Neural cell (in vitro differentiated cells): ENCODE measurements at regions not wholly inside any gene's neighbourhood (a gene's known extent, or its start where the extent isn't known, plus 50 kb on each side); places are given as distances from the start of the nearest gene placed in this dataset.

Source experiments
- H2AFZ ChIP-seq: fragments of 200-600, 300-800 bp; sonication (generic), shearing (Covaris generic); 2 replicates; pipeline ENCODE4 v1.6.0; 2014; ENCODE audit warnings: low read depth, mild to moderate bottlenecking, antibody characterized with exemption, low read length, moderate library complexity
- H3F3A ChIP-seq: fragments of 200-600 bp; shearing (Covaris generic); 2 replicates; pipeline ENCODE4 v1.6.1; 2016; ENCODE audit warnings: mild to moderate bottlenecking, moderate library complexity, mixed read lengths, antibody characterized with exemption, low read length; ENCODE audit not compliant: insufficient read depth, poor library complexity, severe bottlenecking
- H3K27ac ChIP-seq: fragments of 200-600, 300-800 bp; sonication (generic), shearing (Covaris generic); 2 replicates; pipeline ENCODE4 v1.5.1; 2014; ENCODE audit warnings: mild to moderate bottlenecking, low read length, moderate library complexity
- H3K27me3 ChIP-seq: fragments of 300-800, 200-600 bp; sonication (generic), shearing (Covaris generic); 2 replicates; pipeline ENCODE4 v1.6.0; 2014; ENCODE audit warnings: mild to moderate bottlenecking, low read depth, low read length, moderate library complexity; ENCODE audit not compliant: insufficient read depth
- H3K36me3 ChIP-seq: fragments of 300-800, 200-600 bp; sonication (generic), shearing (Covaris generic); 2 replicates; pipeline ENCODE4 v1.5.1; 2014; ENCODE audit warnings: mild to moderate bottlenecking, antibody characterized with exemption, low read length, moderate library complexity; ENCODE audit not compliant: insufficient read depth
- H3K4me2 ChIP-seq: fragments of 300-800, 200-600 bp; sonication (generic), shearing (Covaris generic); 2 replicates; pipeline ENCODE4 v1.6.0; 2014; ENCODE audit warnings: mild to moderate bottlenecking, low read length
- H3K4me3 ChIP-seq: fragments of 300-800, 200-600 bp; sonication (generic), shearing (Covaris generic); 2 replicates; pipeline ENCODE4 v1.5.1; 2014; ENCODE audit warnings: mild to moderate bottlenecking, low read length, moderate library complexity
- H3K79me2 ChIP-seq: fragments of 200-600 bp; shearing (Covaris generic); replicated peaks from 2 replicates; pipeline ENCODE4 v1.6.0; 2014; ENCODE audit warnings: mild to moderate bottlenecking, low read length, moderate library complexity; ENCODE audit not compliant: insufficient read depth
- H3K9ac ChIP-seq: fragments of 300-800, 200-600 bp; sonication (generic), shearing (Covaris generic); 2 replicates; pipeline ENCODE4 v1.6.1; 2016; ENCODE audit warnings: mild to moderate bottlenecking, low read length, mixed read lengths
- H3K9me2 ChIP-seq: fragments of 200-600 bp; shearing (Covaris generic); 2 replicates; pipeline ENCODE4 v1.6.1; 2016; ENCODE audit warnings: mild to moderate bottlenecking, low read length, mixed read lengths; ENCODE audit not compliant: insufficient read depth
- H3K9me3 ChIP-seq: fragments of 200-600, 300-800 bp; sonication (generic), shearing (Covaris generic); 2 replicates; pipeline ENCODE4 v1.6.1; 2016; ENCODE audit warnings: mild to moderate bottlenecking, mixed run types, low read length, moderate library complexity, mixed read lengths
- H4K20me1 ChIP-seq: fragments of 200-600 bp; shearing (Covaris generic); 2 replicates; pipeline ENCODE4 v1.6.1; 2016; ENCODE audit warnings: mild to moderate bottlenecking, mixed run types; ENCODE audit not compliant: insufficient read depth
- CTCF ChIP-seq: fragments of 450-650 bp; IDR thresholded peaks from 2 replicates; pipeline ENCODE4 v1.5.1; 2014; ENCODE audit warnings: antibody characterized with exemption, mild to moderate bottlenecking, moderate library complexity; ENCODE audit not compliant: poor library complexity, severe bottlenecking
- EZH2 ChIP-seq: fragments of 200-600, 300-800 bp; shearing (Covaris generic), sonication (generic); IDR thresholded peaks from 2 replicates; pipeline ENCODE4 v1.6.1; 2014; ENCODE audit warnings: antibody characterized with exemption, low read length, borderline replicate concordance, mild to moderate bottlenecking; ENCODE audit not compliant: insufficient read depth, poor library complexity, severe bottlenecking
- MXI1 ChIP-seq: fragments of 450-650 bp; conservative IDR thresholded peaks from 2 replicates; pipeline ENCODE4 v1.6.1; 2014; ENCODE audit warnings: antibody characterized with exemption, mild to moderate bottlenecking; ENCODE audit not compliant: poor library complexity, severe bottlenecking
- POLR2AphosphoS5 ChIP-seq: IDR thresholded peaks from 2 replicates; pipeline ENCODE4 v1.6.1; 2012
- RAD21 ChIP-seq: fragments of 450-650 bp; conservative IDR thresholded peaks from 2 replicates; pipeline ENCODE4 v1.6.1; 2014; ENCODE audit warnings: antibody characterized with exemption, mild to moderate bottlenecking, moderate library complexity
- REST ChIP-seq: IDR thresholded peaks from 2 replicates; pipeline ENCODE4 v1.6.1; 2012; ENCODE audit warnings: borderline replicate concordance
- SMC3 ChIP-seq: fragments of 450-650 bp; conservative IDR thresholded peaks from 2 replicates; pipeline ENCODE4 v1.6.1; 2014; ENCODE audit warnings: antibody characterized with exemption, mild to moderate bottlenecking, moderate library complexity; ENCODE audit not compliant: poor library complexity
- TAF1 ChIP-seq: IDR thresholded peaks from 2 replicates; pipeline ENCODE4 v1.6.1; 2012; ENCODE audit warnings: low read depth

GRCh38 chr2:164281896-164282295 lies 339.4 kb downstream of the GRB14 start:
- TF ChIP-seq TAF1: no peak
- TF ChIP-seq POLR2AphosphoS5: no peak
- TF ChIP-seq SMC3: no peak
- no peak for TF ChIP-seq CTCF
- TF ChIP-seq RAD21: no peak
- Histone ChIP-seq H3K79me2 (no peaks in the 10 kb centered on the region), H3K4me3 (no peak overlapping the region), H3K9ac (no peak overlapping the region), H3K9me3 (no peaks in the 10 kb centered on the region), H3K4me2 (no peak overlapping the region), H3K27me3 (no peaks in the 10 kb centered on the region), H3F3A (no peaks in the 10 kb centered on the region), H4K20me1 (no peaks in the 10 kb centered on the region), H3K36me3 (no peaks in the 10 kb centered on the region), H2AFZ (no peak overlapping the region), H3K9me2 (no peaks in the 10 kb centered on the region), H3K27ac (no peak overlapping the region)

- Histone ChIP-seq H2AFZ (no peak overlapping the region), H3K9me2 (no peaks in the 10 kb centered on the region), H3K4me3 (no peak overlapping the region), H4K20me1 (no peaks in the 10 kb centered on the region), H3K36me3 (no peaks in the 10 kb centered on the region), H3K4me2 (no peak overlapping the region), H3K9ac (no peak overlapping the region), H3K27ac (no peak overlapping the region), H3F3A (no peaks in the 10 kb centered on the region), H3K27me3 (no peaks in the 10 kb centered on the region), H3K9me3 (no peaks in the 10 kb centered on the region), H3K79me2 (no peaks in the 10 kb centered on the region)
- TF ChIP-seq TAF1 (no peak), EZH2 (no peak), REST (no peak), RAD21 (no peak), CTCF (no peak), MXI1 (no peak), SMC3 (no peak)
These were observed 345.6 kb downstream of the GRB14 start for GRCh38 chr2:164275659-164276058.
